ENCODE measurements at regions not wholly inside any gene's neighbourhood (a gene's known extent, or its start where the extent isn't known, plus 50 kb on each side); places are given as distances from the start of the nearest gene placed in this dataset.

GRCh38 chr9:75408391-75408790 lies 320.1 kb downstream of the OSTF1 start:
- intact Hi-C loops (cut with micrococcal nuclease), result no loop called here

- intact Hi-C loops (cut with micrococcal nuclease), result no loop called here
These were observed 322.1 kb downstream of the OSTF1 start for GRCh38 chr9:75410405-75410804.

GRCh38 chr9:75414371-75415160 lies 326.3 kb downstream of the OSTF1 start:
- intact Hi-C loops (cut with micrococcal nuclease), result no loop called here

GRCh38 chr9:75417471-75417870 lies 329.2 kb downstream of the OSTF1 start:
- intact Hi-C loops (cut with micrococcal nuclease), result no loop called here

GRCh38 chr9:75418518-75418917 lies 330.2 kb downstream of the OSTF1 start:
- intact Hi-C loops (cut with micrococcal nuclease), result no loop called here

- intact Hi-C loops (cut with micrococcal nuclease), result no loop called here
These were observed 334.7 kb downstream of the OSTF1 start for GRCh38 chr9:75422944-75423522.

GRCh38 chr9:75429531-75430475 lies 341.5 kb downstream of the OSTF1 start:
- intact Hi-C loops (cut with micrococcal nuclease), result no loop called here

- intact Hi-C loops (cut with micrococcal nuclease), result no loop called here
These were observed 343.1 kb downstream of the OSTF1 start for GRCh38 chr9:75431375-75431774.

- intact Hi-C loops (cut with micrococcal nuclease), result no loop called here
These were observed 344.1 kb downstream of the OSTF1 start for GRCh38 chr9:75432386-75432785.

- intact Hi-C loops (cut with micrococcal nuclease), result no loop called here
These were observed 344.6 kb downstream of the OSTF1 start for GRCh38 chr9:75432888-75433287.

GRCh38 chr9:75438716-75439115 lies 350.4 kb downstream of the OSTF1 start:
- intact Hi-C loops (cut with micrococcal nuclease), result no loop called here

- intact Hi-C loops (cut with micrococcal nuclease), result no loop called here
These were observed 352.6 kb downstream of the OSTF1 start for GRCh38 chr9:75440914-75441313.

GRCh38 chr9:75445144-75445543 lies 356.8 kb downstream of the OSTF1 start:
- intact Hi-C loops (cut with micrococcal nuclease), result no loop called here

GRCh38 chr9:75447281-75447680 lies 359.0 kb downstream of the OSTF1 start:
- intact Hi-C loops (cut with micrococcal nuclease), result no loop called here

- intact Hi-C loops (cut with micrococcal nuclease), result no loop called here
These were observed 360.0 kb downstream of the OSTF1 start for GRCh38 chr9:75448281-75448680.

- intact Hi-C loops (cut with micrococcal nuclease), result no loop called here
These were observed 360.6 kb downstream of the OSTF1 start for GRCh38 chr9:75448955-75449354.

- intact Hi-C loops (cut with micrococcal nuclease), result no loop called here
These were observed 362.7 kb downstream of the OSTF1 start for GRCh38 chr9:75451045-75451444.

GRCh38 chr9:75451505-75451904 lies 363.2 kb downstream of the OSTF1 start:
- intact Hi-C loops (cut with micrococcal nuclease), result no loop called here

GRCh38 chr9:75452512-75452911 lies 364.2 kb downstream of the OSTF1 start:
- intact Hi-C loops (cut with micrococcal nuclease), result no loop called here

GRCh38 chr9:75454043-75454442 lies 365.7 kb downstream of the OSTF1 start:
- intact Hi-C loops (cut with micrococcal nuclease), result no loop called here

GRCh38 chr9:75454891-75455290 lies 366.6 kb downstream of the OSTF1 start:
- intact Hi-C loops (cut with micrococcal nuclease), result no loop called here

GRCh38 chr9:75455444-75455921 lies 367.2 kb downstream of the OSTF1 start:
- intact Hi-C loops (cut with micrococcal nuclease), result no loop called here
